GM23338 (cell line): ENCODE measurements at regions not wholly inside any gene's neighbourhood (a gene's known extent, or its start where the extent isn't known, plus 50 kb on each side); places are given as distances from the start of the nearest gene placed in this dataset.

Experiments used
- ATAC-seq: fragments of 200-7000 bp; cut with Tn5 transposase; 3 replicates; pipeline ENCODE4 v1.9.1; 2020
- DNase-seq: peaks from one replicate; pipeline ENCODE4 v3.0.0-alpha.2; 2015; ENCODE audit warnings: low spot score
- H2AFZ ChIP-seq: fragments of 200-600 bp; sonication (generic); 2 replicates; pipeline ENCODE4 v1.8.0; 2016; ENCODE audit warnings: antibody characterized with exemption, mild to moderate bottlenecking, moderate library complexity
- H3F3A ChIP-seq: fragments of 200-600 bp; sonication (generic); replicated peaks from 2 replicates; pipeline ENCODE4 v1.8.0; 2017; ENCODE audit warnings: antibody characterized with exemption, mixed run types, low read depth
- H3K27ac ChIP-seq: fragments of 200-600 bp; sonication (generic); 2 replicates; pipeline ENCODE4 v1.6.1; 2016; ENCODE audit warnings: low read depth
- H3K27me3 ChIP-seq: fragments of 200-600 bp; sonication (generic); 2 replicates; pipeline ENCODE4 v1.8.0; 2016; ENCODE audit warnings: mild to moderate bottlenecking, mixed run types, moderate library complexity; ENCODE audit not compliant: insufficient read depth
- H3K36me3 ChIP-seq: fragments of 200-600 bp; sonication (generic); 2 replicates; pipeline ENCODE4 v1.8.0; 2016; ENCODE audit warnings: mild to moderate bottlenecking; ENCODE audit not compliant: insufficient read depth
- H3K4me1 ChIP-seq: fragments of 200-600 bp; sonication (generic); 2 replicates; pipeline ENCODE4 v1.8.0; 2016; ENCODE audit warnings: mild to moderate bottlenecking, moderate library complexity; ENCODE audit not compliant: insufficient read depth
- H3K4me2 ChIP-seq: fragments of 200-600 bp; sonication (generic); 2 replicates; pipeline ENCODE4 v1.7.1; 2017; ENCODE audit warnings: mixed run types
- H3K4me3 ChIP-seq: fragments of 200-600 bp; sonication (generic); 2 replicates; pipeline ENCODE4 v1.6.1; 2016; ENCODE audit warnings: mixed run types
- H3K79me2 ChIP-seq: fragments of 200-600 bp; sonication (generic); replicated peaks from 2 replicates; pipeline ENCODE4 v1.8.0; 2017; ENCODE audit warnings: mild to moderate bottlenecking; ENCODE audit not compliant: insufficient read depth
- H3K9me2 ChIP-seq: fragments of 200-600 bp; sonication (generic); 2 replicates; pipeline ENCODE4 v1.8.0; 2017; ENCODE audit not compliant: insufficient read depth
- H4K20me1 ChIP-seq: fragments of 200-600 bp; sonication (generic); replicated peaks from 2 replicates; pipeline ENCODE4 v1.8.0; 2017; ENCODE audit warnings: mild to moderate bottlenecking; ENCODE audit not compliant: insufficient read depth
- H3K27ac Mint-ChIP-seq: 2 replicates; pipeline ENCODE4 v1.8.0; 2020; ENCODE audit warnings: inconsistent platforms, mild to moderate bottlenecking, moderate library complexity, mixed read lengths
- H3K27me3 Mint-ChIP-seq: 3 replicates; pipeline ENCODE4 v1.8.0; 2022; ENCODE audit warnings: low read depth, mild to moderate bottlenecking, moderate library complexity, mixed read lengths, inconsistent platforms; ENCODE audit not compliant: insufficient read depth, poor library complexity
- H3K36me3 Mint-ChIP-seq: 3 replicates; pipeline ENCODE4 v1.8.0; 2021; ENCODE audit warnings: low read depth, mild to moderate bottlenecking, inconsistent platforms, moderate library complexity, mixed read lengths
- H3K4me1 Mint-ChIP-seq: 3 replicates; pipeline ENCODE4 v1.8.0; 2020; ENCODE audit warnings: mild to moderate bottlenecking, inconsistent platforms, mixed read lengths
- H3K4me3 Mint-ChIP-seq: 3 replicates; pipeline ENCODE4 v1.8.0; 2021; ENCODE audit warnings: moderate library complexity, mild to moderate bottlenecking, inconsistent platforms, mixed read lengths
- H3K9me3 Mint-ChIP-seq: 3 replicates; pipeline ENCODE4 v1.8.0; 2020; ENCODE audit warnings: moderate library complexity, mild to moderate bottlenecking, inconsistent platforms, mixed read lengths
- EZH2phosphoT487 ChIP-seq: fragments of 200-600 bp; sonication (generic); IDR thresholded peaks from one replicate; pipeline ENCODE4 v1.8.1; 2018; ENCODE audit warnings: antibody characterized with exemption; ENCODE audit not compliant: unreplicated experiment
- JUNB ChIP-seq: IDR thresholded peaks from one replicate; pipeline ENCODE4 v1.6.1; 2016; ENCODE audit warnings: antibody characterized with exemption; ENCODE audit not compliant: unreplicated experiment
- STAT1 ChIP-seq: IDR thresholded peaks from one replicate; pipeline ENCODE4 v1.6.1; 2016; ENCODE audit warnings: antibody characterized with exemption; ENCODE audit not compliant: unreplicated experiment
- ZNF331 ChIP-seq: fragments of 250-450 bp; sonication (Bioruptor Pico); IDR thresholded peaks from 2 replicates; pipeline ENCODE4 v1.5.0; 2020; ENCODE audit warnings: low read depth, mild to moderate bottlenecking, moderate library complexity
- TF ChIP-seq, protein P1 (sequence below): IDR thresholded peaks from one replicate; pipeline ENCODE4 v1.6.1; 2018; ENCODE audit warnings: antibody characterized with exemption; ENCODE audit not compliant: unreplicated experiment
- TF ChIP-seq, protein P2 (sequence below): IDR thresholded peaks from 2 replicates; pipeline ENCODE4 v1.6.1; 2016; ENCODE audit warnings: antibody characterized with exemption
- TF ChIP-seq, protein P3 (sequence below): fragments of 250-450 bp; sonication (Bioruptor Pico); IDR thresholded peaks from 2 replicates; pipeline ENCODE4 v1.5.0; 2020; ENCODE audit warnings: mild to moderate bottlenecking, moderate library complexity

DNA sequence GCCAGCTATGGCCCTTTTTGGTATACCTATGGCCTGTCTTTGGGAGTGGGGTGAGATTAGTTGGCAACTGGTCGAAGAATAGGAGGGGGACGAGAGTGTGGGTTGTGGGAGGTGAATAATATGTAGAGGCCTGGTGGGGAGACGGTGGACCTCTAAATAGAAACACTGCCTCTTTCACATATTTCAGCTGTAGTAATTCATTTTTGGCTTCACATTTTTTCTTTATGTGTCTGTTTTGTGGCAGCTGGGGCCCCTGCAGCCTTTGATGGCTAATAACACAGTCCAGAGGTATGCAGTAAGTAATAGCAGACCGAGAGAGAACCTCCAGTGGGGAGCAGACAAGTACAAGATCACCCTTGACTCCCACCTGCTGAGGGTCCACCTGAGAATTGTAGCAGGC is 75.9 kb downstream of the HLX start:
- Mint-ChIP-seq H3K4me1 (no peaks in the 10 kb centered on the region), H3K9me3 (peaks cover 7% of the 10 kb centered on the region; the same call in 2 of the 3 replicates), H3K36me3 (peaks cover 3% of the 10 kb centered on the region; the same call in 2 of the 3 replicates), H3K4me3 (no peak overlapping the region), H3K27ac (no peak overlapping the region), H3K27me3 (no peaks in the 10 kb centered on the region)
- H3K4me1 ChIP-seq, result no peaks in the 10 kb centered on the region
- no peak overlapping the region for H3K4me2 ChIP-seq
- no peaks in the 10 kb centered on the region for H3K79me2 ChIP-seq
- H3K27ac ChIP-seq, result no peak overlapping the region
- H3K4me3 ChIP-seq, result no peak overlapping the region
- no peaks in the 10 kb centered on the region for H3F3A ChIP-seq
- H3K9me2 ChIP-seq, result no peaks in the 10 kb centered on the region
- no peak for ATAC-seq
- no peak overlapping the region for H2AFZ ChIP-seq
- no peaks in the 10 kb centered on the region for H3K36me3 ChIP-seq
- no peak for DNase-seq
- no peaks in the 10 kb centered on the region for H3K27me3 ChIP-seq
- TF ChIP-seq, protein P1, sequence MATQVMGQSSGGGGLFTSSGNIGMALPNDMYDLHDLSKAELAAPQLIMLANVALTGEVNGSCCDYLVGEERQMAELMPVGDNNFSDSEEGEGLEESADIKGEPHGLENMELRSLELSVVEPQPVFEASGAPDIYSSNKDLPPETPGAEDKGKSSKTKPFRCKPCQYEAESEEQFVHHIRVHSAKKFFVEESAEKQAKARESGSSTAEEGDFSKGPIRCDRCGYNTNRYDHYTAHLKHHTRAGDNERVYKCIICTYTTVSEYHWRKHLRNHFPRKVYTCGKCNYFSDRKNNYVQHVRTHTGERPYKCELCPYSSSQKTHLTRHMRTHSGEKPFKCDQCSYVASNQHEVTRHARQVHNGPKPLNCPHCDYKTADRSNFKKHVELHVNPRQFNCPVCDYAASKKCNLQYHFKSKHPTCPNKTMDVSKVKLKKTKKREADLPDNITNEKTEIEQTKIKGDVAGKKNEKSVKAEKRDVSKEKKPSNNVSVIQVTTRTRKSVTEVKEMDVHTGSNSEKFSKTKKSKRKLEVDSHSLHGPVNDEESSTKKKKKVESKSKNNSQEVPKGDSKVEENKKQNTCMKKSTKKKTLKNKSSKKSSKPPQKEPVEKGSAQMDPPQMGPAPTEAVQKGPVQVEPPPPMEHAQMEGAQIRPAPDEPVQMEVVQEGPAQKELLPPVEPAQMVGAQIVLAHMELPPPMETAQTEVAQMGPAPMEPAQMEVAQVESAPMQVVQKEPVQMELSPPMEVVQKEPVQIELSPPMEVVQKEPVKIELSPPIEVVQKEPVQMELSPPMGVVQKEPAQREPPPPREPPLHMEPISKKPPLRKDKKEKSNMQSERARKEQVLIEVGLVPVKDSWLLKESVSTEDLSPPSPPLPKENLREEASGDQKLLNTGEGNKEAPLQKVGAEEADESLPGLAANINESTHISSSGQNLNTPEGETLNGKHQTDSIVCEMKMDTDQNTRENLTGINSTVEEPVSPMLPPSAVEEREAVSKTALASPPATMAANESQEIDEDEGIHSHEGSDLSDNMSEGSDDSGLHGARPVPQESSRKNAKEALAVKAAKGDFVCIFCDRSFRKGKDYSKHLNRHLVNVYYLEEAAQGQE, result no peak
- TF ChIP-seq ZNF331 (CRISPR knock-in tag), result no peak
- TF ChIP-seq JUNB, result no peak
- TF ChIP-seq, protein P2, sequence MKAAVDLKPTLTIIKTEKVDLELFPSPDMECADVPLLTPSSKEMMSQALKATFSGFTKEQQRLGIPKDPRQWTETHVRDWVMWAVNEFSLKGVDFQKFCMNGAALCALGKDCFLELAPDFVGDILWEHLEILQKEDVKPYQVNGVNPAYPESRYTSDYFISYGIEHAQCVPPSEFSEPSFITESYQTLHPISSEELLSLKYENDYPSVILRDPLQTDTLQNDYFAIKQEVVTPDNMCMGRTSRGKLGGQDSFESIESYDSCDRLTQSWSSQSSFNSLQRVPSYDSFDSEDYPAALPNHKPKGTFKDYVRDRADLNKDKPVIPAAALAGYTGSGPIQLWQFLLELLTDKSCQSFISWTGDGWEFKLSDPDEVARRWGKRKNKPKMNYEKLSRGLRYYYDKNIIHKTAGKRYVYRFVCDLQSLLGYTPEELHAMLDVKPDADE, result no peak
- TF ChIP-seq, protein P3, sequence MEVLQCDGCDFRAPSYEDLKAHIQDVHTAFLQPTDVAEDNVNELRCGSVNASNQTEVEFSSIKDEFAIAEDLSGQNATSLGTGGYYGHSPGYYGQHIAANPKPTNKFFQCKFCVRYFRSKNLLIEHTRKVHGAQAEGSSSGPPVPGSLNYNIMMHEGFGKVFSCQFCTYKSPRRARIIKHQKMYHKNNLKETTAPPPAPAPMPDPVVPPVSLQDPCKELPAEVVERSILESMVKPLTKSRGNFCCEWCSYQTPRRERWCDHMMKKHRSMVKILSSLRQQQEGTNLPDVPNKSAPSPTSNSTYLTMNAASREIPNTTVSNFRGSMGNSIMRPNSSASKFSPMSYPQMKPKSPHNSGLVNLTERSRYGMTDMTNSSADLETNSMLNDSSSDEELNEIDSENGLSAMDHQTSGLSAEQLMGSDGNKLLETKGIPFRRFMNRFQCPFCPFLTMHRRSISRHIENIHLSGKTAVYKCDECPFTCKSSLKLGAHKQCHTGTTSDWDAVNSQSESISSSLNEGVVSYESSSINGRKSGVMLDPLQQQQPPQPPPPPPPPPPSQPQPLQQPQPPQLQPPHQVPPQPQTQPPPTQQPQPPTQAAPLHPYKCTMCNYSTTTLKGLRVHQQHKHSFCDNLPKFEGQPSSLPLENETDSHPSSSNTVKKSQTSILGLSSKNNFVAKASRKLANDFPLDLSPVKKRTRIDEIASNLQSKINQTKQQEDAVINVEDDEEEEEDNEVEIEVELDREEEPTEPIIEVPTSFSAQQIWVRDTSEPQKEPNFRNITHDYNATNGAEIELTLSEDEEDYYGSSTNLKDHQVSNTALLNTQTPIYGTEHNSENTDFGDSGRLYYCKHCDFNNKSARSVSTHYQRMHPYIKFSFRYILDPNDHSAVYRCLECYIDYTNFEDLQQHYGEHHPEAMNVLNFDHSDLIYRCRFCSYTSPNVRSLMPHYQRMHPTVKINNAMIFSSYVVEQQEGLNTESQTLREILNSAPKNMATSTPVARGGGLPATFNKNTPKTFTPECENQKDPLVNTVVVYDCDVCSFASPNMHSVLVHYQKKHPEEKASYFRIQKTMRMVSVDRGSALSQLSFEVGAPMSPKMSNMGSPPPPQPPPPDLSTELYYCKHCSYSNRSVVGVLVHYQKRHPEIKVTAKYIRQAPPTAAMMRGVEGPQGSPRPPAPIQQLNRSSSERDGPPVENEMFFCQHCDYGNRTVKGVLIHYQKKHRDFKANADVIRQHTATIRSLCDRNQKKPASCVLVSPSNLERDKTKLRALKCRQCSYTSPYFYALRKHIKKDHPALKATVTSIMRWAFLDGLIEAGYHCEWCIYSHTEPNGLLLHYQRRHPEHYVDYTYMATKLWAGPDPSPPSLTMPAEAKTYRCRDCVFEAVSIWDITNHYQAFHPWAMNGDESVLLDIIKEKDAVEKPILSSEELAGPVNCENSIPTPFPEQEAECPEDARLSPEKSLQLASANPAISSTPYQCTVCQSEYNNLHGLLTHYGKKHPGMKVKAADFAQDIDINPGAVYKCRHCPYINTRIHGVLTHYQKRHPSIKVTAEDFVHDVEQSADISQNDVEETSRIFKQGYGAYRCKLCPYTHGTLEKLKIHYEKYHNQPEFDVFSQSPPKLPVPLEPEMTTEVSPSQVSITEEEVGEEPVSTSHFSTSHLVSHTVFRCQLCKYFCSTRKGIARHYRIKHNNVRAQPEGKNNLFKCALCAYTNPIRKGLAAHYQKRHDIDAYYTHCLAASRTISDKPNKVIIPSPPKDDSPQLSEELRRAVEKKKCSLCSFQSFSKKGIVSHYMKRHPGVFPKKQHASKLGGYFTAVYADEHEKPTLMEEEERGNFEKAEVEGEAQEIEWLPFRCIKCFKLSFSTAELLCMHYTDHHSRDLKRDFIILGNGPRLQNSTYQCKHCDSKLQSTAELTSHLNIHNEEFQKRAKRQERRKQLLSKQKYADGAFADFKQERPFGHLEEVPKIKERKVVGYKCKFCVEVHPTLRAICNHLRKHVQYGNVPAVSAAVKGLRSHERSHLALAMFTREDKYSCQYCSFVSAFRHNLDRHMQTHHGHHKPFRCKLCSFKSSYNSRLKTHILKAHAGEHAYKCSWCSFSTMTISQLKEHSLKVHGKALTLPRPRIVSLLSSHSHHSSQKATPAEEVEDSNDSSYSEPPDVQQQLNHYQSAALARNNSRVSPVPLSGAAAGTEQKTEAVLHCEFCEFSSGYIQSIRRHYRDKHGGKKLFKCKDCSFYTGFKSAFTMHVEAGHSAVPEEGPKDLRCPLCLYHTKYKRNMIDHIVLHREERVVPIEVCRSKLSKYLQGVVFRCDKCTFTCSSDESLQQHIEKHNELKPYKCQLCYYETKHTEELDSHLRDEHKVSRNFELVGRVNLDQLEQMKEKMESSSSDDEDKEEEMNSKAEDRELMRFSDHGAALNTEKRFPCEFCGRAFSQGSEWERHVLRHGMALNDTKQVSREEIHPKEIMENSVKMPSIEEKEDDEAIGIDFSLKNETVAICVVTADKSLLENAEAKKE, result no peak
- TF ChIP-seq EZH2phosphoT487, result no peak
- no peak for TF ChIP-seq STAT1
- no peaks in the 10 kb centered on the region for H4K20me1 ChIP-seq
